Activated CD4-positive, CD25-positive, alpha-beta regulatory T cell (primary cell): ENCODE measurements at regions not wholly inside any gene's neighbourhood (a gene's known extent, or its start where the extent isn't known, plus 50 kb on each side); places are given as distances from the start of the nearest gene placed in this dataset.
A peak's percentile ranks its signal among the peaks of the same experiment; 100 is the strongest.
"Not testable (repeated sequence)": the region's sequence is repeated elsewhere in the genome, so short reads cannot be mapped to it uniquely, and the experiment has no call there.

Experiments
- DNase-seq, 4 experiments: peaks; one replicate each; lab custom pipeline; 2025; lab: John Stamatoyannopoulos, UW

GRCh38 chr7:155377071-155377837, 79.6 kb downstream of the INSIG1 start:
- no peak for DNase-seq

- no peak for DNase-seq
These were observed 79.9 kb upstream of the EN2 start for GRCh38 chr7:155377838-155378579.

- no peak for DNase-seq
These were observed 79.4 kb upstream of the EN2 start for GRCh38 chr7:155378580-155378934.

GRCh38 chr7:155378959-155379871, 78.7 kb upstream of the EN2 start:
- DNase-seq, result no peak

GRCh38 chr7:155380221-155380861, 77.6 kb upstream of the EN2 start:
- peak in 3 of 4 experiments; percentile 24 to 50 (median 41) for DNase-seq

GRCh38 chr7:155380976-155381851, 76.7 kb upstream of the EN2 start:
- no peak for DNase-seq

- DNase-seq, result no peak
These were observed 75.8 kb upstream of the EN2 start for GRCh38 chr7:155381852-155382801.

- no peak for DNase-seq
These were observed 75.1 kb upstream of the EN2 start for GRCh38 chr7:155382802-155383171.

GRCh38 chr7:155383756-155384491, 74.0 kb upstream of the EN2 start:
- DNase-seq, result no peak

- no peak for DNase-seq
These were observed 73.2 kb upstream of the EN2 start for GRCh38 chr7:155384751-155385150.

- DNase-seq, result not testable (repeated sequence)
These were observed 72.7 kb upstream of the EN2 start for GRCh38 chr7:155385182-155385581.

GRCh38 chr7:155386608-155387007, 71.3 kb upstream of the EN2 start:
- no peak for DNase-seq

- no peak for DNase-seq
These were observed 70.8 kb upstream of the EN2 start for GRCh38 chr7:155387066-155387620.

- DNase-seq, result no peak
These were observed 69.4 kb upstream of the EN2 start for GRCh38 chr7:155388561-155388960.

GRCh38 chr7:155391414-155391813, 66.5 kb upstream of the EN2 start:
- DNase-seq, result no peak

GRCh38 chr7:155392726-155393570, 65.0 kb upstream of the EN2 start:
- no peak for DNase-seq

- DNase-seq, result no peak
These were observed 63.5 kb upstream of the EN2 start for GRCh38 chr7:155394413-155394812.
